ENCODE measurements at regions not wholly inside any gene's neighbourhood (a gene's known extent, or its start where the extent isn't known, plus 50 kb on each side); places are given as distances from the start of the nearest gene placed in this dataset.

DNA sequence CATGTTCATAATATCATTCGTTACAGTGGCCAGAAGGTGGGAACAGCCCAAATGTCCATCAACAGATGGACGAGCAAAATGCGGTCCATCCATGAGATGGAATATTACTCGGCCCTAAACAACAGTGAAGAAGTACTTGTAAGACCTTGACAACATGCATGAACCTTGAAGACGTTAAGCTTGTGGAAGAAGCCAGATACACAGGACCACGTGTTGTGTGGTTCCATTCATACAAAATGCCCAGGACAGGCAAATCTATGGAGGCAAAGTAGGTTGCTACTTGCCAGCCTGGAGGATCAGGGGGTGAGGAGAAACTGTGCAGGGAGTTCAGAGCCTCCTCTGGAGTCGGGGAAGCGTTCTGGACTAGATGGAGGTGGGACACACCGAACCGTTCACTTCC is 207.1 kb downstream of the ERMARD start (continued):
- TF ChIP-seq, protein P1, sequence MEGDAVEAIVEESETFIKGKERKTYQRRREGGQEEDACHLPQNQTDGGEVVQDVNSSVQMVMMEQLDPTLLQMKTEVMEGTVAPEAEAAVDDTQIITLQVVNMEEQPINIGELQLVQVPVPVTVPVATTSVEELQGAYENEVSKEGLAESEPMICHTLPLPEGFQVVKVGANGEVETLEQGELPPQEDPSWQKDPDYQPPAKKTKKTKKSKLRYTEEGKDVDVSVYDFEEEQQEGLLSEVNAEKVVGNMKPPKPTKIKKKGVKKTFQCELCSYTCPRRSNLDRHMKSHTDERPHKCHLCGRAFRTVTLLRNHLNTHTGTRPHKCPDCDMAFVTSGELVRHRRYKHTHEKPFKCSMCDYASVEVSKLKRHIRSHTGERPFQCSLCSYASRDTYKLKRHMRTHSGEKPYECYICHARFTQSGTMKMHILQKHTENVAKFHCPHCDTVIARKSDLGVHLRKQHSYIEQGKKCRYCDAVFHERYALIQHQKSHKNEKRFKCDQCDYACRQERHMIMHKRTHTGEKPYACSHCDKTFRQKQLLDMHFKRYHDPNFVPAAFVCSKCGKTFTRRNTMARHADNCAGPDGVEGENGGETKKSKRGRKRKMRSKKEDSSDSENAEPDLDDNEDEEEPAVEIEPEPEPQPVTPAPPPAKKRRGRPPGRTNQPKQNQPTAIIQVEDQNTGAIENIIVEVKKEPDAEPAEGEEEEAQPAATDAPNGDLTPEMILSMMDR (conservative IDR thresholded peaks at IDR 0.05; ENCODE audit: low read depth in 2 of 2), result no peak
- TF ChIP-seq ZNF114 (CRISPR knock-in tag; IDR thresholded peaks at IDR 0.05) (no peak), ZNF331 (CRISPR knock-in tag; IDR thresholded peaks at IDR 0.05; ENCODE audit: low read depth) (no peak), EZH2phosphoT487 (IDR thresholded peaks at IDR 0.05; ENCODE audit: unreplicated experiment) (no peak)

DNA sequence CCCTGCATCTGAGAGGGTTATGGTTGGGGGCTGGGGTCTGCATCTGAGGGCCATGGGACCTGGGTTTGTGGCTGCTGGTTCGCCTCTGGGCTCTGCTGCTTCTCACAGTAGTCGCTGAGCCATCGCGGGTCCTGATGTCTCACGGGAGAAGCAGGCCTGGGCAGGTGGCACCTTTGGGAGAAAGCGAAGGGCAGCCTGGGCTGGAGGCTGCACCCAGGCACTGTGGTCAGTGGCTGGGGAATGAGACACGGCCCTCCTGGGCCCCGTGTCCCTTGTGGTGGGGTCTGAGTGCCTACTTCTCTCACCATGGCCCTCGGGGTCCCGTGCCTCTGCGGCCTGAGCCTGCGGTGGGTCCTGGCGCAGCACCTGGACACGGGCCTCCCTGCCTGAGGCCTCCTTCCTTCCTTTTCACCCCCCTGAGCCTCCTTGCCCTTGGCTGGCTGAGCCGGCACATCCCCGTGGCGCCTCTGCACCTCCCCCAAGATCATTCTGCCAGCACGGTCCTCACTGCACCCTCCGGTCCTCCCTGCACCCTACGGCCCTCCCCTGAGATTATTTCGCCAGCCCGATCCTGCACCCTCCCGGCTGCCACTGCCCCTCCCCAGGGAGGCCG is 206.0 kb downstream of the ERMARD start:
- H3K27me3 ChIP-seq (ENCODE audit: insufficient read depth), result no peaks in the 10 kb centered on the region
- H3K9me3 Mint-ChIP-seq, result no peaks in the 10 kb centered on the region; the same call in 1 of the 3 replicates
- no peaks in the 10 kb centered on the region for H3K36me3 ChIP-seq (ENCODE audit: insufficient read depth)
- no peak overlapping the region for H3K27ac Mint-ChIP-seq
- no peak for DNase-seq (ENCODE audit: low spot score)
- H3K9me2 ChIP-seq (ENCODE audit: insufficient read depth), result peaks cover 4% of the 10 kb centered on the region; the same call in 1 of the 2 replicates
- no peaks in the 10 kb centered on the region; the same call in 2 of the 3 replicates for H3K36me3 Mint-ChIP-seq (ENCODE audit: low read depth)
- H3K4me1 ChIP-seq (ENCODE audit: insufficient read depth), result no peaks in the 10 kb centered on the region; the same call in 1 of the 2 replicates
- no peak overlapping the region for H2AFZ ChIP-seq
- H3K4me1 Mint-ChIP-seq, result peaks cover 12% of the 10 kb centered on the region
- H3K4me2 ChIP-seq, result no peak overlapping the region
- ATAC-seq, result no peak
- H3K4me3 Mint-ChIP-seq, result no peak overlapping the region
- H3K79me2 ChIP-seq (replicated peaks; ENCODE audit: insufficient read depth), result no peaks in the 10 kb centered on the region
- TF ChIP-seq JUNB (IDR thresholded peaks at IDR 0.05; ENCODE audit: unreplicated experiment) (no peak), EZH2 (IDR thresholded peaks at IDR 0.05; ENCODE audit: low read depth, unreplicated experiment) (no peak), STAT1 (IDR thresholded peaks at IDR 0.05; ENCODE audit: unreplicated experiment) (no peak), EZH2phosphoT487 (IDR thresholded peaks at IDR 0.05; ENCODE audit: unreplicated experiment) (no peak), ZNF331 (CRISPR knock-in tag; IDR thresholded peaks at IDR 0.05; ENCODE audit: low read depth) (no peak)
- no peaks in the 10 kb centered on the region for H3F3A ChIP-seq (replicated peaks; ENCODE audit: low read depth)
- H4K20me1 ChIP-seq (replicated peaks; ENCODE audit: insufficient read depth), result no peaks in the 10 kb centered on the region
- H3K27me3 Mint-ChIP-seq (ENCODE audit: insufficient read depth, low read depth, poor library complexity), result peaks cover 7% of the 10 kb centered on the region
- H3K27ac ChIP-seq (ENCODE audit: low read depth), result no peak overlapping the region
- H3K4me3 ChIP-seq, result no peak overlapping the region

DNA sequence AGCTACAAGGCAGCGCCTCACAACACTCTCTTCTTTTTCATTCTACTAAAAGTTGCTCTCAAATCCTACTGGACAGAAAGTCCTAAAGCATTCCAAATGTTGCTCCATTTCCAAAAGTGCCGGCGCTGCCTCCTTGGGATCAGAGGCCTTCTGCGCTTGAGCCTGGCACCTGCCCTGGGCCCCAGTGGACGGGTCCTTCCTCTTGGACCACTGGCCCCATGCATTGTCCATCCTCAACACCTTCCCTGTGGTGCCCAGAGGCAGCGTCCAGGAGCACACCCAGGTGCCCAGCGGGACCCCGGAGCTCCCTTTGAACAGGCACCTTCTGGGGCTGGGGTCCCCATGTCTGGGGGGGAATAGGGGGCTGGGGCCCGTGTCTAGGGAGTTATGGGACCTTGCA is 205.2 kb downstream of the ERMARD start:
- Histone ChIP-seq H3K4me2 (no peak overlapping the region), H3K27me3 (ENCODE audit: insufficient read depth) (no peaks in the 10 kb centered on the region), H3K9me2 (ENCODE audit: insufficient read depth) (peaks cover 6% of the 10 kb centered on the region; the same call in 1 of the 2 replicates), H3K4me3 (no peak overlapping the region), H3K36me3 (ENCODE audit: insufficient read depth) (no peaks in the 10 kb centered on the region), H3K27ac (ENCODE audit: low read depth) (no peak overlapping the region), H3K4me1 (ENCODE audit: insufficient read depth) (no peaks in the 10 kb centered on the region; the same call in 1 of the 2 replicates), H2AFZ (no peak overlapping the region), H3K79me2 (replicated peaks; ENCODE audit: insufficient read depth) (no peaks in the 10 kb centered on the region), H3F3A (replicated peaks; ENCODE audit: low read depth) (no peaks in the 10 kb centered on the region), H4K20me1 (replicated peaks; ENCODE audit: insufficient read depth) (no peaks in the 10 kb centered on the region)
- DNase-seq (ENCODE audit: low spot score), result no peak
- no peaks in the 10 kb centered on the region; the same call in 1 of the 3 replicates for H3K9me3 Mint-ChIP-seq
- TF ChIP-seq, protein P1 (conservative IDR thresholded peaks at IDR 0.05; ENCODE audit: low read depth in 2 of 2), result no peak
- TF ChIP-seq EZH2 (IDR thresholded peaks at IDR 0.05; ENCODE audit: low read depth, unreplicated experiment), result no peak
- TF ChIP-seq, protein P2, sequence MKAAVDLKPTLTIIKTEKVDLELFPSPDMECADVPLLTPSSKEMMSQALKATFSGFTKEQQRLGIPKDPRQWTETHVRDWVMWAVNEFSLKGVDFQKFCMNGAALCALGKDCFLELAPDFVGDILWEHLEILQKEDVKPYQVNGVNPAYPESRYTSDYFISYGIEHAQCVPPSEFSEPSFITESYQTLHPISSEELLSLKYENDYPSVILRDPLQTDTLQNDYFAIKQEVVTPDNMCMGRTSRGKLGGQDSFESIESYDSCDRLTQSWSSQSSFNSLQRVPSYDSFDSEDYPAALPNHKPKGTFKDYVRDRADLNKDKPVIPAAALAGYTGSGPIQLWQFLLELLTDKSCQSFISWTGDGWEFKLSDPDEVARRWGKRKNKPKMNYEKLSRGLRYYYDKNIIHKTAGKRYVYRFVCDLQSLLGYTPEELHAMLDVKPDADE (IDR thresholded peaks at IDR 0.05), result no peak
- no peak for TF ChIP-seq ZNF331 (CRISPR knock-in tag; IDR thresholded peaks at IDR 0.05; ENCODE audit: low read depth)
- no peak for TF ChIP-seq STAT1 (IDR thresholded peaks at IDR 0.05; ENCODE audit: unreplicated experiment)
- no peak for TF ChIP-seq POLR2AphosphoS5 (IDR thresholded peaks at IDR 0.05; ENCODE audit: low read depth)
- no peak for TF ChIP-seq CREB1 (CRISPR knock-in tag; IDR thresholded peaks at IDR 0.05; ENCODE audit: low read depth)
- no peak overlapping the region for H3K27ac Mint-ChIP-seq
- H3K36me3 Mint-ChIP-seq (ENCODE audit: low read depth), result no peaks in the 10 kb centered on the region; the same call in 2 of the 3 replicates
- peaks cover 4% of the 10 kb centered on the region for H3K27me3 Mint-ChIP-seq (ENCODE audit: insufficient read depth, low read depth, poor library complexity)
- peaks cover 12% of the 10 kb centered on the region for H3K4me1 Mint-ChIP-seq
- no peak overlapping the region for H3K4me3 Mint-ChIP-seq
- ATAC-seq, result no peak

Data from GM23338 (cell line).